K562 (cell line): ENCODE measurements at regions not wholly inside any gene's neighbourhood (a gene's known extent, or its start where the extent isn't known, plus 50 kb on each side); places are given as distances from the start of the nearest gene placed in this dataset.

Experiments
- ATAC-seq: fragments of 200-7000 bp; cut with Tn5 transposase; 3 replicates; pipeline ENCODE4 v1.9.1; 2020; ENCODE audit warnings: moderate library complexity
- BruUV-seq: library from RNA; stranded (reverse); fragments of 400-500 nt; replicated peaks from 2 replicates; lab custom pipeline; 2021; lab: Mats Ljungman, UMichigan
- CTCF ChIA-PET: fragments of 300-600 bp; formaldehyde crosslinking; extraction: SDS; loops from one replicate; lab custom pipeline; 2021; ENCODE audit warnings: low intra/inter-chr PET ratio; lab: Yijun Ruan, JAX
- POLR2A ChIA-PET: fragments of 300-600, 350-650 bp; sonication (Branson Sonifier 250); formaldehyde crosslinking; extraction: SDS; loops from one replicate; lab custom pipeline; 2021; ENCODE audit warnings: antibody characterized with exemption, inconsistent platforms; lab: Yijun Ruan, JAX
- DNase-seq, 4 experiments: peaks; one replicate each; pipeline versions ENCODE4 v3.0.0 to v3.0.0-alpha.2; 2011 to 2018; ENCODE audit warnings: low spot score in 3 of 4, mixed read lengths in 3 of 4; ENCODE audit errors: extremely low read depth in 1 of 4
- FAIRE-seq: peaks from 2 replicates; lab custom pipeline; 2011; peaks lifted over from hg19 to GRCh38; lab: Jason Lieb, UNC
- H2AFZ ChIP-seq: 2 replicates; pipeline ENCODE4 v1.6.0; 2011; ENCODE audit warnings: low read depth, low read length, control low read depth, inconsistent platforms
- H3K27ac ChIP-seq: fragments of 200-600 bp; 3 replicates; pipeline ENCODE4 v1.8.0; 2011; ENCODE audit warnings: low read depth, mild to moderate bottlenecking, control low read depth, inconsistent platforms, low read length, moderate library complexity, mixed read lengths; ENCODE audit errors: extremely low read depth
- H3K27me3 ChIP-seq, 2 experiments: fragments of 300-600 bp in 1 of 2; 2 replicates in 1 of 2; 3 replicates in 1 of 2; pipeline versions ENCODE4 v1.6.0 to v1.8.0; 2011; ENCODE audit warnings: inconsistent platforms in 2 of 2, low read length in 2 of 2, mild to moderate bottlenecking in 1 of 2, mixed read lengths in 1 of 2, moderate library complexity in 1 of 2; ENCODE audit not compliant: control insufficient read depth in 2 of 2, insufficient read depth in 2 of 2
- H3K36me3 ChIP-seq: fragments of 300-600 bp; 3 replicates; pipeline ENCODE4 v1.8.0; 2011; ENCODE audit warnings: mild to moderate bottlenecking, low read length, inconsistent platforms; ENCODE audit not compliant: control insufficient read depth, insufficient read depth
- H3K4me1 ChIP-seq, 2 experiments: fragments of 200-600 bp in 1 of 2; replicated peaks in 1 of 2; 2 replicates in 1 of 2; 3 replicates in 1 of 2; pipeline versions ENCODE4 v1.5.1 to v1.8.0; 2011; ENCODE audit warnings: inconsistent platforms in 2 of 2, low read length in 2 of 2, mild to moderate bottlenecking in 1 of 2, mixed read lengths in 1 of 2, moderate library complexity in 1 of 2; ENCODE audit not compliant: control insufficient read depth in 2 of 2, insufficient read depth in 2 of 2
- H3K4me2 ChIP-seq: 2 replicates; pipeline ENCODE4 v1.6.1; 2011; ENCODE audit warnings: low read length, control low read depth, inconsistent platforms, mixed read lengths; ENCODE audit not compliant: insufficient read depth
- H3K4me3 ChIP-seq: fragments of 200-600 bp; sonication (generic), shearing (Covaris generic); 2 replicates; pipeline ENCODE4 v1.5.1; 2016; ENCODE audit warnings: control low read depth, inconsistent platforms
- H3K79me2 ChIP-seq: fragments of 200-600 bp; 3 replicates; pipeline ENCODE4 v1.8.0; 2011; ENCODE audit warnings: low read length, inconsistent platforms; ENCODE audit not compliant: control insufficient read depth, insufficient read depth
- H3K9ac ChIP-seq, 2 experiments: 2 replicates each; pipeline versions ENCODE4 v1.6.0 to v1.6.1; 2011; ENCODE audit warnings: low read depth in 2 of 2, low read length in 2 of 2, control low read depth in 1 of 2, inconsistent platforms in 1 of 2, mild to moderate bottlenecking in 1 of 2, mixed read lengths in 1 of 2; ENCODE audit not compliant: insufficient read depth in 1 of 2
- H3K9me1 ChIP-seq: one replicate; pipeline ENCODE4 v1.6.0; 2011; ENCODE audit warnings: inconsistent platforms, mild to moderate bottlenecking, low read length, moderate library complexity; ENCODE audit not compliant: control insufficient read depth, insufficient read depth
- H3K9me3 ChIP-seq: replicated peaks from 2 replicates; pipeline ENCODE4 v1.5.1; 2011; ENCODE audit warnings: low read depth, low read length, inconsistent platforms; ENCODE audit not compliant: control insufficient read depth, insufficient read depth
- H4K20me1 ChIP-seq: replicated peaks from 2 replicates; pipeline ENCODE4 v1.6.1; 2011; ENCODE audit warnings: low read length, inconsistent platforms, mixed read lengths; ENCODE audit not compliant: control insufficient read depth, insufficient read depth
- CBFA2T3 ChIP-seq: fragments of 450-650 bp; IDR thresholded peaks from 2 replicates; pipeline ENCODE4 v1.6.1; 2017
- GABPA ChIP-seq: fragments of 200-800 bp; sonication (Bioruptor generic); conservative IDR thresholded peaks from 2 replicates; pipeline ENCODE4 v1.6.1; 2016; ENCODE audit warnings: low read depth, missing genetic modification characterization, missing compliant biosample characterization
- RAD21 ChIP-seq, 2 experiments: fragments of 250-450 bp in 1 of 2; fragments of 450-650 bp in 1 of 2; sonication (Bioruptor Pico) in 1 of 2; formaldehyde crosslinking in 1 of 2; IDR thresholded peaks in 1 of 2; conservative IDR thresholded peaks in 1 of 2; 2 replicates each; pipeline versions ENCODE4 v1.4.0 to v1.8.0; 2020 to 2022; ENCODE audit warnings: mild to moderate bottlenecking in 2 of 2, moderate library complexity in 1 of 2
- ZNF511 ChIP-seq: sonication (generic); formaldehyde crosslinking; IDR thresholded peaks from 2 replicates; pipeline ENCODE4 v1.8.0; 2022; ENCODE audit warnings: mild to moderate bottlenecking, missing genetic modification reagents
- ZNF75A ChIP-seq: fragments of 450-650 bp; formaldehyde crosslinking; IDR thresholded peaks from 2 replicates; pipeline ENCODE4 v1.4.0; 2020; ENCODE audit warnings: mild to moderate bottlenecking
- WGBS: fragments of 100-300 bp; shearing (Covaris generic); methylation state at CpG from one replicate; pipeline ENCODE4 v1.1.6; 2016; ENCODE audit warnings: low coverage, mixed read lengths; ENCODE audit not compliant: insufficient coverage; ENCODE audit errors: missing lambda C conversion rate; 5-methylcytosine and 5-hydroxymethylcytosine counted together
- in situ Hi-C: fragments of 300-500 bp; cut with MboI; formaldehyde crosslinking; loops from 4 replicates; pipeline ENCODE4 v1.15.0; 2018; ENCODE audit warnings: inconsistent platforms, mixed read lengths
- intact Hi-C: fragments of 100-400 bp; cut with micrococcal nuclease; formaldehyde crosslinking; loops from 2 replicates; pipeline ENCODE4 v1.14.2; 2022
- TF ChIP-seq, protein P1 (sequence below): fragments of 250-450 bp; sonication (Bioruptor Pico); IDR thresholded peaks from 2 replicates; pipeline ENCODE4 v1.8.0; 2021; ENCODE audit warnings: mild to moderate bottlenecking, moderate library complexity
- TF ChIP-seq, protein P2 (sequence below): fragments of 450-650 bp; IDR thresholded peaks from 2 replicates; pipeline ENCODE4 v1.6.1; 2016; ENCODE audit warnings: mild to moderate bottlenecking

DNA sequence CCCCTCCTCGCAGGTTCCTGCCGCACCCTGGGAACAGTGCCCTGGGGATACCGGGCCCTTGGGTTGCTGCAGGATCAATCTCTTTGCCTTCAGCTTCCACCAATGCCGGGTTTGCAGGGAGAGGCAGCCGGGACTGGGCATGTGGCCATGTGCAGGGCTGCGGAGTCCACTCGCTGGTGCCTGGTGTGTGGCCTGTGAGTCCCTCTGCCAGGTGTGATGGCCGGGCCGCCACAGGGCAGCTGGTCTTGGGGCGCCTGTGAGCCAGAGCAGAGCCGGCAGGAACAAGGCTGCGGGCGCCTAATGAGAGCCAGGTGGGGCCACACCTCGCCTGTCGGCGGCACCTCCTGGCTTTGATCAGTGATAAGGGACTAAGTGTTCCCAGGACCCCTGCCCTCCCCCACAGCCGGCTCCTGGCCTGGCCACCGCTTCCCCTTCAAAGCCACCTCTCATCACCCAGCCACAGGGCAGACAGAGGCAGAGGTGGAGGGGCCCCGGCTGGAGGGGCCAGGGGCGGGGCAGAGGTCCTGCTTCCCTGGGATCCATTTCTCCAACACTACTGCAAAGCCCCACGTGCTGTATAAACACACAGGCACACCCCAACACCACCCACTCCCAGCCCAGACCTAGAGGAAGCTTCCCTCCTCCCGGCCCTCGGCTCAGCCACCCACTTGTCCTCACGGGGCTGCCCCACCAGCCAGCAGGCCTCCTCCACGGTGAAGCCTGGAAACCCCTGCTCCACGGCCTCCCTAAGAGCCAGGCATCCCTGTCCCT, 132.7 kb downstream of the CPZ start:
- intact Hi-C loops (no loop called here), in situ Hi-C loops (no loop called here)
- Histone ChIP-seq H2AFZ (no peak overlapping the region), H3K9ac (no peak overlapping the region), H3K4me2 (no peak overlapping the region), H3K27ac (no peak overlapping the region), H3K79me2 (no peaks in the 10 kb centered on the region), H3K4me3 (no peak overlapping the region), H3K9me1 (no peaks in the 10 kb centered on the region), H3K9me3 (no peaks in the 10 kb centered on the region), H3K36me3 (no peaks in the 10 kb centered on the region), H3K27me3 (peaks cover 0 to 40% of the 10 kb centered on the region in 2 experiments; a peak in 4 of 5 replicates), H3K4me1 (peaks cover 0 to 3% of the 10 kb centered on the region in 2 experiments; a peak in 2 of 5 replicates), H4K20me1 (peaks cover 6% of the 10 kb centered on the region; the same call in 1 of the 2 replicates)
- ChIA-PET CTCF (no interaction called here), POLR2A (no interaction called here)
- ATAC-seq (no peak), DNase-seq (no peak), FAIRE-seq (no peak)
- TF ChIP-seq GABPA (no peak), RAD21 (CRISPR knock-in tag; conservative IDR thresholded peaks at IDR 0.05 in 1 of 2, IDR thresholded peaks at IDR 0.05 in 1 of 2) (no peak), ZNF511 (CRISPR knock-in tag) (no peak), ZNF75A (CRISPR knock-in tag) (no peak), CBFA2T3 (no peak)
- TF ChIP-seq, protein P1, sequence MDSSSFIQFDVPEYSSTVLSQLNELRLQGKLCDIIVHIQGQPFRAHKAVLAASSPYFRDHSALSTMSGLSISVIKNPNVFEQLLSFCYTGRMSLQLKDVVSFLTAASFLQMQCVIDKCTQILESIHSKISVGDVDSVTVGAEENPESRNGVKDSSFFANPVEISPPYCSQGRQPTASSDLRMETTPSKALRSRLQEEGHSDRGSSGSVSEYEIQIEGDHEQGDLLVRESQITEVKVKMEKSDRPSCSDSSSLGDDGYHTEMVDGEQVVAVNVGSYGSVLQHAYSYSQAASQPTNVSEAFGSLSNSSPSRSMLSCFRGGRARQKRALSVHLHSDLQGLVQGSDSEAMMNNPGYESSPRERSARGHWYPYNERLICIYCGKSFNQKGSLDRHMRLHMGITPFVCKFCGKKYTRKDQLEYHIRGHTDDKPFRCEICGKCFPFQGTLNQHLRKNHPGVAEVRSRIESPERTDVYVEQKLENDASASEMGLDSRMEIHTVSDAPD (CRISPR knock-in tag) = no peak
- TF ChIP-seq, protein P2, sequence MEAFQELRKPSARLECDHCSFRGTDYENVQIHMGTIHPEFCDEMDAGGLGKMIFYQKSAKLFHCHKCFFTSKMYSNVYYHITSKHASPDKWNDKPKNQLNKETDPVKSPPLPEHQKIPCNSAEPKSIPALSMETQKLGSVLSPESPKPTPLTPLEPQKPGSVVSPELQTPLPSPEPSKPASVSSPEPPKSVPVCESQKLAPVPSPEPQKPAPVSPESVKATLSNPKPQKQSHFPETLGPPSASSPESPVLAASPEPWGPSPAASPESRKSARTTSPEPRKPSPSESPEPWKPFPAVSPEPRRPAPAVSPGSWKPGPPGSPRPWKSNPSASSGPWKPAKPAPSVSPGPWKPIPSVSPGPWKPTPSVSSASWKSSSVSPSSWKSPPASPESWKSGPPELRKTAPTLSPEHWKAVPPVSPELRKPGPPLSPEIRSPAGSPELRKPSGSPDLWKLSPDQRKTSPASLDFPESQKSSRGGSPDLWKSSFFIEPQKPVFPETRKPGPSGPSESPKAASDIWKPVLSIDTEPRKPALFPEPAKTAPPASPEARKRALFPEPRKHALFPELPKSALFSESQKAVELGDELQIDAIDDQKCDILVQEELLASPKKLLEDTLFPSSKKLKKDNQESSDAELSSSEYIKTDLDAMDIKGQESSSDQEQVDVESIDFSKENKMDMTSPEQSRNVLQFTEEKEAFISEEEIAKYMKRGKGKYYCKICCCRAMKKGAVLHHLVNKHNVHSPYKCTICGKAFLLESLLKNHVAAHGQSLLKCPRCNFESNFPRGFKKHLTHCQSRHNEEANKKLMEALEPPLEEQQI = no peak
- BruUV-seq = no TSS peak
- under 1% methylated on average over 23 of the region's 26 CpGs for WGBS
